ENCODE measurements at regions not wholly inside any gene's neighbourhood (a gene's known extent, or its start where the extent isn't known, plus 50 kb on each side); places are given as distances from the start of the nearest gene placed in this dataset.
A peak's percentile ranks its signal among the peaks of the same experiment; 100 is the strongest.

GRCh38 chr2:180443888-180444287 is 436.8 kb upstream of the CWC22 start:
- peak; percentile 64 for DNase-seq

- no peak for DNase-seq
These were observed 436.0 kb upstream of the CWC22 start for GRCh38 chr2:180442860-180443644.

- DNase-seq: no peak
These were observed 412.1 kb upstream of the CWC22 start for GRCh38 chr2:180419212-180419611.

GRCh38 chr2:180416627-180417026 is 409.5 kb upstream of the CWC22 start:
- no peak for DNase-seq

- DNase-seq: no peak
These were observed 406.2 kb upstream of the CWC22 start for GRCh38 chr2:180413336-180413735.

DNA sequence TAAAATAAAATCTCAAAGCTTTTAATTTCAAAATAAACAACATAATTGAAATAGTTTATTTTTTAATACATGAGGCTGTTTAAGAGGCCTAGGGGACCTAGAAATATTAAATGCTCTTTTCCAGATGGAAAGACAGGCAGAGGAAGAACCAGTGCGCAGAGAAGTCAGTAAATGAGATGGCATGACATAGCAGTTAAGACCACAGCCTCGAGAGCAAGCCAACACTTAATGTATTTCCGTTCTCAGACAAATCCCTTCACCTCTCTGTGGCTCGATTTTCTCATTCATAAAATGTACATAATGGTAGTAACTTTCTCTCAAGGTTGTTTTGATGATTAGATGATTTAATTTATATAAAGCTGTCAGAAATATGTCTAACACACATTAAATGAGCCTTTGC is 405.1 kb upstream of the CWC22 start:
- DNase-seq: no peak

DNA sequence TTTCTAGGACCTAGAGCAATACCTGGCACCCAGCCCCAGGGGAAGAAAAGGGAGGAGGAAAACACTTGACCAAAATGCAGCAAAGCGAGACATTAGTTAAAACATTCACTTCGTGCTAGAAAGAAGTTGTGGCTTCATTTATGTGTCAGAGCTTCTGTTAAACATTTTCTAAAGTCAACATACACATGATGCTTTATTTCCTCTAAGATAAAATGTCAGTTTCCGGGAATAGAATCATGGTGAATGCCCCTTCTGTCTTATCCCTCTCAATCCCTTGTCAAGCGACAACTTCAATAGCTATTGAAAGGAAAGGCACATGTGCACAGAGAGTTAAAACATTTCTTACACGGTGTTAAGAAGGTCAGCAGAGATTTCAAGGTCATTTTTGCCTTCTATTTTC is 404.6 kb upstream of the CWC22 start:
- DNase-seq: no peak

GRCh38 chr2:180406687-180407086 is 399.6 kb upstream of the CWC22 start:
- DNase-seq: no peak

DNA sequence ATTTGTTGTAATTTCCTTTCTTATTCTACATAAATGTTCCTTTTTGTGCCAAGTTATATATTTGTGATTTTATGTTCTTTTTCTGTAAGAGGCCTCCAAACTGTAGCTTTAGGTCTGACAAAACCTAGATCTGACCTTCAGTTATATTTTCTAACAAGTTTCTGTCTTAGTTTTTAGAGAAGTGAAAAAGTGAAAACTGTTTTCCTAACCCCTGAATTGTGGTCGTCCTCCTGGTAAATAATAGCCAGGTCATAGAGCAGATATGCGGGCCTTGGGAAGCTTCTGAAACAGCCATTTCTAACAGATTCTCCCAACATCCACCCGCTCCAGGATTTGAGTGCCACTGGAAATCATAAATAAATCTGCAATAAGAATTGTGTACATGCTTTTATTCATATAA is 398.4 kb upstream of the CWC22 start:
- no peak for DNase-seq

DNA sequence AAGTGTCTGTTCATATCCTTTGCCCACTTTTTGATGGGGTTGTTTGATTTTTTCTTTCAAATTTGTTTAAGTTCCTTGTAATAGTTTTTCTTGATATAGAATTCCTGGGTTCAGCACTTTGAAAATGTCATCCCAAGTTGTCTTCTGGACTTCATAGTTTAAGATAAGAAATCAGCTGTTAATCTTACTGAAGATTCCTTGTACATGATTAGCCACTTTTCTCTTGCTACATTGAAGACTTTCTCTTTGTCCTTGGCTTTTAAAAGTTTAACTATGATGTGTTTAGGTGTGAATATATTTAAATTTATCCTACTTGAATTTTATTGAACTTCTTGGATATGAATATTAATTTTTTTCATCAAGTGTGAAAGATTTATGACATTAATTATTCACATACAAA is 387.2 kb upstream of the CWC22 start:
- DNase-seq: no peak

- DNase-seq: no peak
These were observed 378.6 kb upstream of the CWC22 start for GRCh38 chr2:180385601-180386201.

- DNase-seq: no peak
These were observed 369.0 kb upstream of the CWC22 start for GRCh38 chr2:180376066-180376465.

DNA sequence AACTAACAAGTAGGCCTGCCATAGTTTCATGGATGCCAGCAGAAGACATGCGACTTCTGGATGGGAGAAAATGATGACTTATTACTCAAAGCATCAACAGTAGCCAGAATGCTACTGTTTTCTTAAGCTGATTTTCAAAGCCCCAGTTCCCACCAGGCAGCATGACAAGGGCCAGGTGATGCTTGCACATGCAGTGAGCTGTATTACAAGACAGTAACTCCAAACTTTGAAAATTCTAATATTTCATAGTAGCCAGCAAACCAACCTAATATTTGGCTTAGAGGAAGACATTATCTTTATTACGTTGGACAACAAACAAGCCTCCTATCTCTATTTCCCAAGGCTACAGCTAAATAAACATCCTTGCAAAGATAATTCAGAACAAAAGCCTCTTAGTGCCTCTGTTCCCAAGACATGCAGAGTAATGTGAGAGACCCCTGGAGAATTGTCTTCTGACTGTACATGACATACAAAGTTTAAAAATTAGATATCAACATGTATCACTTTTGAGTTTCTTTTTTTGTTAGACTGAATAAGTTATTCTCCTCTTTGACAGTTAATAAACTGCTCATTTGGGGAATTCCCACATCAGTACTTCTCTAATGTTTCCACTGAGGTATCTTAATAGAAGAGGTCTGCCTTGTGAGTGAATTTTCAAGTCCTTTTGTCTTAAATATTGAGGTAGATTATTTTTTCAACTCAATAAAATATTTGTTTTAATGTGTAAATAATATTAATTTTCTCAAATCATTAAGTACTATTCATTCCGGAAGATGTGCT is 367.6 kb upstream of the CWC22 start:
- DNase-seq: no peak

GRCh38 chr2:180370511-180371205 is 363.6 kb upstream of the CWC22 start:
- DNase-seq: no peak

- no peak for DNase-seq
These were observed 361.8 kb upstream of the CWC22 start for GRCh38 chr2:180368881-180369280.

DNA sequence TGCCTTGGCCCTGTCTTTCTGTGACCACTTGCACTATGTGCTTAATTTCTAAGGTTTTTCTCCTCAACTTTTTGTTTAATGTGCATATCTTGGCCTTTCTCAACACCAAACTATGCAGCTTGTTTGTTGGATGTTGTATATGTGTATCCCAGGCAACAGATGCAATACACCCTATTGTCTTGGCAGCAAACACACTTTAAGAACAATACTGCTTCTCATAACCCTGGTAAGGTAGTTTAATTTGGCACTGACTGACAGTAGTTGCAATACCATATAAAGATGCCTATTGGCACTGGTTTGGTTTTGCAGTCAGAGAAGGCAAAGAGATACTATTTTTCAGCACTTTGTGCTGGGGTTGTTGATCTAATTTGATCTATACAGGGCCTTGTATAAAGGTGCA is 360.7 kb upstream of the CWC22 start:
- DNase-seq: no peak

DNA sequence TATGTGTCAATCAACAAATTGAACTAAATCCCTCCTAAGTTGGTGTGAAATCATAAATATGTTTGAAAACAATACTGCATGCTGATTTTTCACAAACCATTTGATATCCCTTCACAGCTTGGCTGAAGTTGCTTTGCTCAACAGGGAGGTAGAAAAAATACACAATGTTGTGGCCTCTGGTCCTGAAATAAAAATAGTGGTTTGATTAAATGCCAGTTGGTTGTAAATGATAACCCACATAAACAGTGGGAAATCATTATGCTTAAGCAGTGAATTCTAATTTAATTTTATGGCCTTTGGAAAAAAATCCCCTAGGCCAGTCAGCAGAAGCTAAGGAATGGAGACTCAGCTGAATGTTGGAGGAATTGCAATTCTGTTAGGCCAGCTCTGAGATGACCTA is 359.4 kb upstream of the CWC22 start:
- no peak for DNase-seq

DNA sequence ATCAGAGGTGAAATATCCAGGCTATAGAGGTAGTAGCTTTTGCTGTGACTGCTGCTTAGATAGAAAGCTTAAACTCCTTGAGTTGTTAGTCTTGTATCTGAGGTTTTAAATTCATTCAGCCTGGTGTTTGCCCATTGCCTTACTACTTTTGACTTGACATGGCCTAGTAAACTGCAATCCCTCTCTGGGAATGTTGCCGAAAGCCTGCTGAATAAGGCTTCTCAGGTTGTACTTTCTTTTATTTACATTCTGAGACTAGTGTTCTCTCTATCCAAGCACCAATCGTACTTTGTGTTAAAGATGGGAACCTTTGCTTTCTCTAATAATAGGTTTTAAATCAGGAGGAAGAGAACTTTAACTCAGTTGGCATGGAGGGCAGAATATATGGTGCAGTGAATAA is 357.6 kb upstream of the CWC22 start:
- DNase-seq: no peak

- DNase-seq: no peak
These were observed 353.2 kb upstream of the CWC22 start for GRCh38 chr2:180360283-180360618.

DNA sequence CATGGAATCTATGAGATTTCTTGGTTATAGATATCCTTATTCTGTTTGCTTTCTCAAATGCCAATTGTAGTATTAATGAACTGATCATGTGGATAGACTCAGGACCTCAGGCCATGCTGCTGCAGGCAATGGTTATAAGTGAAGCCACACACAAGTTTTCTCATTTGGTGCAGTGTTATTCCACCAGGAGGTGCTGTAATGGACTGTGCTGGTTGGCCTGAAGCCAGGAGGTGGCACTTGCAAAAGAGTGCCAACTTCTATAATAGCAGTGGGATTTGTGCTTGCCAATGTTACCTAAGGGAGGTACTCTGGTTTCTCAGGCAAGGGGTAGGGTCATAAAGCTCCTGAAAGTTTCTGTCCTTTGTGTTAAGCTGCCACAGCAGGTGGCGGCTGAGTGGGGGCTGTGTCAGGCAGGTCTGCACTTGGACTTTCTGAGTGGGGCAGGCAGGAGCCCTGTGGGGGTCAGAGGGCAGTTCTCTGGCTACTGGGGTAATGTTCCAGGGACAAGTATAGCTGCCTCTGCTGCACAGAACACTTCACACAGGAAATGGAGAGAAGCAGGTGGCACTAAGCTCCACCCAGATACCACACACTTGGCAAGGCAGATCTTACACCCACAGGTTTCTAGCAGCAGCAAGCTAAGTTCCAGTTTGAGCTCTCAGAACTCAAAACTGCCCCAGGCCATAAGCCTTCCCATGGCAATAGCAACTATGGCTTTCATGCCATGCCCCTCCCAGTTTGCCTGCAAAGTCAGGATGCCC is 352.6 kb upstream of the CWC22 start:
- peak; percentile 19 to 28 for DNase-seq

DNA sequence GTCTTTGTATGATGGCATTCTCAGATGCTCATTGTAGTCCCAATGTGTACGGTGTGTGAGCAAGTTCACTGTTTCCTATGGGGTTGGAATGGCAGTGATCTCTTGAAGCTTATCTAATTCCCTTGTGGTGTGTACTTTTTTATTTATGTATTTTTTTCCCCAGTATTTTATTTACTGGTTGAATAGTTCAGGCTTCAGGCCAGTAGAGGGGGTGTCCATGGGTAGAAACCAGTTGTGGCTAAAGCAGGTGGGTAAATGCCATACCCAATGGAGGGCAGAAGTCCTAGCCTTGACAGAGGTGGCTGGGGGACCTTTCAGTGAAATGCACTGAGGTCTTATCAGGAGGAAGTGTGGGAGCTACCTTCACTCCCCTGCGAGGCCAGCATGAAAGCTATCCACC is 351.4 kb upstream of the CWC22 start:
- no peak for DNase-seq

DNA sequence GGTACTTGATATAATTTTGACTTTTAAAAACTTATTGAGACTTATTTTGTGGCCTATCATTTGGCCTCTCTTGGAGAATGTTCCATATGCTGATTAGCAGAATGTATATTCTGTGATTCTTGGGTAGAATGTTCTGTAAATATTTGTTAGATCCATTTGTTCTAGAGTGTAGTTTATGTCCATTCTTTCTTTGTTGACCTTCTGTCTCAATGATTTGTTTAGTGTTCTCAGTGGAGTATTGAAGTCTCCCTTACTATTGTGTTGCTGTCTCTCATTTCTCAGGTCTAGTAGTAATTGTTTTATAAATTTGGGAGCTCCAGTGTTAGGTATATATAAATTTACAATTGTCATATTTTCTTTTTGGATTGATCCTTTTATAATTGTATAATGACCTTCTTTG is 349.6 kb upstream of the CWC22 start:
- DNase-seq: no peak

GRCh38 chr2:180352620-180353019 is 345.5 kb upstream of the CWC22 start:
- DNase-seq: no peak

Data from Kasumi-1 (cell line).